BJ (cell line): ENCODE measurements at regions not wholly inside any gene's neighbourhood (a gene's known extent, or its start where the extent isn't known, plus 50 kb on each side); places are given as distances from the start of the nearest gene placed in this dataset.
A peak's percentile ranks its signal among the peaks of the same experiment; 100 is the strongest.

ENCODE experiments used
- CTCF ChIA-PET: fragments of 350-600 bp; formaldehyde crosslinking; extraction: SDS; loops from one replicate; lab custom pipeline; 2021; ENCODE audit warnings: antibody characterized with exemption, inconsistent platforms; lab: Yijun Ruan, JAX
- POLR2A ChIA-PET: fragments of 300-600 bp; sonication (Branson Sonifier 250); formaldehyde crosslinking; extraction: SDS; loops from one replicate; lab custom pipeline; 2021; ENCODE audit warnings: antibody characterized with exemption; lab: Charles Lee
- DNase-seq: peaks from one replicate; pipeline ENCODE4 v3.0.0-alpha.2; 2011; ENCODE audit warnings: low read depth
- H3K27me3 ChIP-seq: 2 replicates; pipeline ENCODE4 v1.6.0; 2011; ENCODE audit warnings: low read length; ENCODE audit not compliant: control insufficient read depth, insufficient read depth
- H3K36me3 ChIP-seq: 2 replicates; pipeline ENCODE4 v1.5.1; 2011; ENCODE audit warnings: low read length; ENCODE audit not compliant: control insufficient read depth, insufficient read depth
- H3K4me3 ChIP-seq: 2 replicates; pipeline ENCODE4 v1.5.1; 2011; ENCODE audit warnings: low read depth, mild to moderate bottlenecking, control low read depth, low read length
- TF ChIP-seq, protein P1 (sequence below): IDR thresholded peaks from 2 replicates; pipeline ENCODE4 v1.5.1; 2011; ENCODE audit warnings: low read depth, mild to moderate bottlenecking, control low read depth, inconsistent platforms, low read length, moderate library complexity; ENCODE audit not compliant: insufficient read depth

DNA sequence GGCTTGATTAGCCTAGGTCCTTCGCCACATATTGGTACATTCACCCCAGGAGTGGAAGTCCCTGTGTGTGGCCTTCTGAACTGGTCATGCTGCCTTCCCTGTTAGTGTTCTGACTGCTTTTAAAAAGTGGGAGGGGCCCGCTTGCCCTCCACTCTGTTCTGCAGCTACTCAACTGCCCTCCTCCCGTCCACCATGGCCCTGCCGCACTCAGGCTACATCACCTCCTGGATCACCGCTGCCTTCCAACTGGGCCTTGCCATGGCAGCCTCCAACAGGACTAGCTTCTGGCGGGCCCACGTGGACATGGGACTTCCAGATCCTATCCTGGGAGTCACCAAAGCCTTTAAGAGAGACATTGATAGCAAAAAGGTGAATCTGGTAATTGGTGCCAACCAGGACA lies 152.1 kb upstream of the USP24 start:
- no peak for DNase-seq
- POLR2A ChIA-PET, result no interaction called here
- TF ChIP-seq, protein P1, sequence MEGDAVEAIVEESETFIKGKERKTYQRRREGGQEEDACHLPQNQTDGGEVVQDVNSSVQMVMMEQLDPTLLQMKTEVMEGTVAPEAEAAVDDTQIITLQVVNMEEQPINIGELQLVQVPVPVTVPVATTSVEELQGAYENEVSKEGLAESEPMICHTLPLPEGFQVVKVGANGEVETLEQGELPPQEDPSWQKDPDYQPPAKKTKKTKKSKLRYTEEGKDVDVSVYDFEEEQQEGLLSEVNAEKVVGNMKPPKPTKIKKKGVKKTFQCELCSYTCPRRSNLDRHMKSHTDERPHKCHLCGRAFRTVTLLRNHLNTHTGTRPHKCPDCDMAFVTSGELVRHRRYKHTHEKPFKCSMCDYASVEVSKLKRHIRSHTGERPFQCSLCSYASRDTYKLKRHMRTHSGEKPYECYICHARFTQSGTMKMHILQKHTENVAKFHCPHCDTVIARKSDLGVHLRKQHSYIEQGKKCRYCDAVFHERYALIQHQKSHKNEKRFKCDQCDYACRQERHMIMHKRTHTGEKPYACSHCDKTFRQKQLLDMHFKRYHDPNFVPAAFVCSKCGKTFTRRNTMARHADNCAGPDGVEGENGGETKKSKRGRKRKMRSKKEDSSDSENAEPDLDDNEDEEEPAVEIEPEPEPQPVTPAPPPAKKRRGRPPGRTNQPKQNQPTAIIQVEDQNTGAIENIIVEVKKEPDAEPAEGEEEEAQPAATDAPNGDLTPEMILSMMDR, result no peak
- H3K27me3 ChIP-seq, result no peaks in the 10 kb centered on the region
- no peaks in the 10 kb centered on the region for H3K36me3 ChIP-seq
- CTCF ChIA-PET, result no interaction called here
- no peak overlapping the region for H3K4me3 ChIP-seq

DNA sequence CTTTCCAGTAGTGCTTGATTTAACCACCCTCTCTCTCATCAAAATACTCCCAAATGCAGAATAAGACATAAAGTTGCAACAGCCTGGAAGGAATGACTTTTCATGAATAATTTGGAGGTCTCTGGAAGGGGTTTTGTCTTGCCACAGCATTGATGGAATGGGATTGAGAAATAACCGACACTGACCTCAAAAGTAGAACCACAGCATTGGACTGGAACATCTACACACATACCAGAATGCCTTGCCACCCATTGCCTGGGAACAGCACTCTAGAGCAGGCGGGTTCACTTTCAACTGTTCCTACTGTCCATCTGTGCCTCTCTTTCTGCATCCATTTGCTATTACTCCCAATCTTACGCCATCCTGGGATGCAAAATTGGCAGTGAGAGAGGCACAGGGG lies 149.1 kb upstream of the USP24 start:
- DNase-seq, result no peak
- CTCF ChIA-PET, result interaction anchor here (1.7 to 2.1 kb wide), 2 partner anchors 11 to 15 kb away, joined by 4 to 12 read pairs; no protein-coding TSS in a partner anchor
- POLR2A ChIA-PET, result no interaction called here
- Histone ChIP-seq H3K27me3 (no peaks in the 10 kb centered on the region), H3K36me3 (no peaks in the 10 kb centered on the region), H3K4me3 (no peak overlapping the region)
- TF ChIP-seq, protein P1, result no peak

DNA sequence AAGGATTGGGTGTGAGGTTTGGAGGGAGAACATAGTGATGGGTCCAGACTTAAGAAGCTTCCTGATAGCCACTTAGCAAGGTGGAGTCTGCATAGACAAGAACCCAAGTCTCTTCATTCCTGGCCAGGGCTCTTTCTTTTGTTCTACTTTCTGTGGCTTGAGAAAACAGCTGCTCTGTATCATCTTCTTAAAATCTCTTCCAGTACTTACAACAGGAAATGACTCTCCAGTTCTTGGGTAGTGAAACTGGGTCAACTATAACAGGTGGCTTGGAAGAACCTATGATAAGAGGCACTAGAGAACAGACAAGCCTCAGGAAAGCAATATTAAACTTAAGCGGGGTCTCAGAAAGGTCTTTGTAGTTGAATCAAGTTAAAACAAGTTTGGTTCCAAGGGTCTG lies 148.1 kb upstream of the USP24 start:
- ChIA-PET CTCF (interaction anchor here (1.7 to 2.1 kb wide), 3 partner anchors 12 to 26 kb away, joined by 4 to 12 read pairs (median 5); no protein-coding TSS in a partner anchor), POLR2A (no interaction called here)
- TF ChIP-seq, protein P1, result no peak
- DNase-seq, result no peak
- Histone ChIP-seq H3K27me3 (no peaks in the 10 kb centered on the region), H3K36me3 (no peaks in the 10 kb centered on the region), H3K4me3 (no peak overlapping the region)

DNA sequence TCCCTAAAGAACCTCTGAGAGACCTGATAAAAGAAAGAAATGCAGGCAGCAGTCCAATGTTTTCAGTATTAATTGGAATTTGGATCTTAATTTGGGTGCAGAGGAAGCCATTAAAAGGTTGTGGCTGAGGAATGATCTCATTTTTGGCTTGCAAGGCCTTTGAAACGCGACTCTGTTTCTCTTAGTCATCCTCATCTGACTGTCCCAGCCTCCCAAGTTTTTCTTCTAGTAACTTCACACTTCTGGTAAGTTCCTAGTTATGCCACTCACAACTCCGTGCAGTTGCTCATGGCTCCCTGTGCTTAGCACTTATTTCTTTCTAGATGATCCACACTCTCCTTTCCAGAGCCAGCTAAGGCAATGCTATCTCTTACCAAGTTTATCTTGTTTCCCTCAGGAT lies 147.4 kb upstream of the USP24 start:
- no peaks in the 10 kb centered on the region for H3K27me3 ChIP-seq
- H3K4me3 ChIP-seq, result no peak overlapping the region
- DNase-seq, result peak; percentile 65
- ChIA-PET CTCF (interaction anchor here (1.9 to 2.1 kb wide), 2 partner anchors 13 to 25 kb away, joined by 5 to 12 read pairs; no protein-coding TSS in a partner anchor), POLR2A (no interaction called here)
- H3K36me3 ChIP-seq, result no peaks in the 10 kb centered on the region
- TF ChIP-seq, protein P1, result no peak

DNA sequence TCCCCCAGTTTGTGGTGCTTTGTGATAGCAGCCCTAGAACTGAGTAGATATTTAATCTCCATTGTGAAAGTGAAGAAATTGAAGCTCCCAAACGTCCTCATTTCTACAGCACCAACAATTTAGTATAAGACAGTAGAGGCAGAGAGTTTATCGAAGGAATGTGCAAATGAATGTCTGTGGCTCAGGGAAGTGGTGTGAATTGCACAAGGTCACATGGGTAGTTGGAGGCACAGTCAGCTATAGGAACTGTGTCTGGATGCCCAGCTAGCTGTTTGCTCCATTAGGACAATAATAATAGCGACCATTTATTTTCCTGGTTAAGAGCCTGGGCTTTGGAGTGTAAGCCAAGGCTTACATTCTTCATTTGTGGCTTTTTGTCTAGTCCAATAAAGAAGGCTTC lies 144.4 kb upstream of the USP24 start:
- ChIA-PET POLR2A (no interaction called here), CTCF (interaction anchor here (0.8 to 3.9 kb wide), 5 partner anchors 11 to 82 kb away, joined by 3 to 21 read pairs (median 3); no protein-coding TSS in a partner anchor)
- H3K36me3 ChIP-seq, result no peaks in the 10 kb centered on the region
- H3K4me3 ChIP-seq, result no peak overlapping the region
- no peak for DNase-seq
- no peaks in the 10 kb centered on the region for H3K27me3 ChIP-seq
- TF ChIP-seq, protein P1, result no peak
